ENCODE measurements at regions not wholly inside any gene's neighbourhood (a gene's known extent, or its start where the extent isn't known, plus 50 kb on each side); places are given as distances from the start of the nearest gene placed in this dataset.
A peak's percentile ranks its signal among the peaks of the same experiment; 100 is the strongest.

GRCh38 chr6:133629970-133630369 lies 258.9 kb upstream of the TCF21 start:
- H3K9me3 ChIP-seq (ENCODE audit: control insufficient read depth in 2 of 2, insufficient read depth in 1 of 2, low read depth in 1 of 2, low read length in 1 of 2), result no peaks in the 10 kb centered on the region
- H3K36me3 ChIP-seq (ENCODE audit: control insufficient read depth in 2 of 2, insufficient read depth in 2 of 2, low read length in 1 of 2), result no peaks in the 10 kb centered on the region
- no peak overlapping the region for H3K4me3 ChIP-seq (ENCODE audit: low read depth in 1 of 2, low read length in 2 of 2)
- H3K27ac ChIP-seq (ENCODE audit: low read depth in 2 of 2, low read length in 1 of 2), result no peak overlapping the region
- no peaks in the 10 kb centered on the region for H3K4me1 ChIP-seq (ENCODE audit: control insufficient read depth in 2 of 2, insufficient read depth in 2 of 2, low read length in 1 of 2)
- H3K27me3 ChIP-seq (ENCODE audit: control insufficient read depth in 1 of 2, insufficient read depth in 2 of 2, low read length in 2 of 2), result no peaks in the 10 kb centered on the region

- Histone ChIP-seq H3K4me3 (ENCODE audit: low read depth in 1 of 2, low read length in 2 of 2) (no peak overlapping the region), H3K4me1 (ENCODE audit: control insufficient read depth in 2 of 2, insufficient read depth in 2 of 2, low read length in 1 of 2) (no peaks in the 10 kb centered on the region), H3K27me3 (ENCODE audit: control insufficient read depth in 1 of 2, insufficient read depth in 2 of 2, low read length in 2 of 2) (no peaks in the 10 kb centered on the region), H3K27ac (ENCODE audit: low read depth in 2 of 2, low read length in 1 of 2) (no peak overlapping the region), H3K9me3 (ENCODE audit: control insufficient read depth in 2 of 2, insufficient read depth in 1 of 2, low read depth in 1 of 2, low read length in 1 of 2) (no peaks in the 10 kb centered on the region), H3K36me3 (ENCODE audit: control insufficient read depth in 2 of 2, insufficient read depth in 2 of 2, low read length in 1 of 2) (no peaks in the 10 kb centered on the region)
- WGBS, 2 donors, result 45 to 53% methylated on average over 2 of the region's 2 CpGs
Measured at GRCh38 chr6:133630651-133631050, 258.3 kb upstream of the TCF21 start.

- H3K4me3 ChIP-seq (ENCODE audit: low read depth in 1 of 2, low read length in 2 of 2), result no peak overlapping the region
- H3K36me3 ChIP-seq (ENCODE audit: control insufficient read depth in 2 of 2, insufficient read depth in 2 of 2, low read length in 1 of 2), result no peaks in the 10 kb centered on the region
- H3K4me1 ChIP-seq (ENCODE audit: control insufficient read depth in 2 of 2, insufficient read depth in 2 of 2, low read length in 1 of 2), result no peaks in the 10 kb centered on the region
- 34 to 48% methylated on average over 1 of the region's 1 CpG for WGBS, 2 donors
- H3K9me3 ChIP-seq (ENCODE audit: control insufficient read depth in 2 of 2, insufficient read depth in 1 of 2, low read depth in 1 of 2, low read length in 1 of 2), result no peaks in the 10 kb centered on the region
- no peak overlapping the region for H3K27ac ChIP-seq (ENCODE audit: low read depth in 2 of 2, low read length in 1 of 2)
- no peaks in the 10 kb centered on the region for H3K27me3 ChIP-seq (ENCODE audit: control insufficient read depth in 1 of 2, insufficient read depth in 2 of 2, low read length in 2 of 2)
Measured at GRCh38 chr6:133631421-133631820, 257.5 kb upstream of the TCF21 start.

GRCh38 chr6:133632206-133632605 lies 256.7 kb upstream of the TCF21 start:
- Histone ChIP-seq H3K27me3 (ENCODE audit: control insufficient read depth in 1 of 2, insufficient read depth in 2 of 2, low read length in 2 of 2) (no peaks in the 10 kb centered on the region), H3K4me3 (ENCODE audit: low read depth in 1 of 2, low read length in 2 of 2) (no peak overlapping the region), H3K4me1 (ENCODE audit: control insufficient read depth in 2 of 2, insufficient read depth in 2 of 2, low read length in 1 of 2) (no peaks in the 10 kb centered on the region), H3K36me3 (ENCODE audit: control insufficient read depth in 2 of 2, insufficient read depth in 2 of 2, low read length in 1 of 2) (no peaks in the 10 kb centered on the region), H3K27ac (ENCODE audit: low read depth in 2 of 2, low read length in 1 of 2) (no peak overlapping the region), H3K9me3 (ENCODE audit: control insufficient read depth in 2 of 2, insufficient read depth in 1 of 2, low read depth in 1 of 2, low read length in 1 of 2) (no peaks in the 10 kb centered on the region)
- WGBS, 2 donors, result 59 to 67% methylated on average over 2 of the region's 2 CpGs

- 81 to 84% methylated on average over 2 of the region's 2 CpGs for WGBS, 2 donors
- no peak overlapping the region for H3K4me3 ChIP-seq (ENCODE audit: low read depth in 1 of 2, low read length in 2 of 2)
- no peaks in the 10 kb centered on the region for H3K27me3 ChIP-seq (ENCODE audit: control insufficient read depth in 1 of 2, insufficient read depth in 2 of 2, low read length in 2 of 2)
- no peak overlapping the region for H3K27ac ChIP-seq (ENCODE audit: low read depth in 2 of 2, low read length in 1 of 2)
- no peaks in the 10 kb centered on the region for H3K36me3 ChIP-seq (ENCODE audit: control insufficient read depth in 2 of 2, insufficient read depth in 2 of 2, low read length in 1 of 2)
- no peaks in the 10 kb centered on the region for H3K9me3 ChIP-seq (ENCODE audit: control insufficient read depth in 2 of 2, insufficient read depth in 1 of 2, low read depth in 1 of 2, low read length in 1 of 2)
- no peaks in the 10 kb centered on the region for H3K4me1 ChIP-seq (ENCODE audit: control insufficient read depth in 2 of 2, insufficient read depth in 2 of 2, low read length in 1 of 2)
Measured at GRCh38 chr6:133632906-133633305, 256.0 kb upstream of the TCF21 start.

GRCh38 chr6:133634474-133634873 lies 254.4 kb upstream of the TCF21 start:
- 82 to 86% methylated on average over 3 of the region's 3 CpGs for WGBS, 2 donors
- no peaks in the 10 kb centered on the region for H3K4me1 ChIP-seq (ENCODE audit: control insufficient read depth in 2 of 2, insufficient read depth in 2 of 2, low read length in 1 of 2)
- H3K27ac ChIP-seq (ENCODE audit: low read depth in 2 of 2, low read length in 1 of 2), result no peak overlapping the region
- H3K27me3 ChIP-seq (ENCODE audit: control insufficient read depth in 1 of 2, insufficient read depth in 2 of 2, low read length in 2 of 2), result no peaks in the 10 kb centered on the region
- no peaks in the 10 kb centered on the region for H3K36me3 ChIP-seq (ENCODE audit: control insufficient read depth in 2 of 2, insufficient read depth in 2 of 2, low read length in 1 of 2)
- no peaks in the 10 kb centered on the region for H3K9me3 ChIP-seq (ENCODE audit: control insufficient read depth in 2 of 2, insufficient read depth in 1 of 2, low read depth in 1 of 2, low read length in 1 of 2)
- H3K4me3 ChIP-seq (ENCODE audit: low read depth in 1 of 2, low read length in 2 of 2), result no peak overlapping the region

- H3K4me3 ChIP-seq (ENCODE audit: low read depth in 1 of 2, low read length in 2 of 2), result no peak overlapping the region
- 49 to 54% methylated on average over 2 of the region's 2 CpGs for WGBS, 2 donors
- H3K4me1 ChIP-seq (ENCODE audit: control insufficient read depth in 2 of 2, insufficient read depth in 2 of 2, low read length in 1 of 2), result no peaks in the 10 kb centered on the region
- H3K36me3 ChIP-seq (ENCODE audit: control insufficient read depth in 2 of 2, insufficient read depth in 2 of 2, low read length in 1 of 2), result no peaks in the 10 kb centered on the region
- no peak overlapping the region for H3K27ac ChIP-seq (ENCODE audit: low read depth in 2 of 2, low read length in 1 of 2)
- H3K27me3 ChIP-seq (ENCODE audit: control insufficient read depth in 1 of 2, insufficient read depth in 2 of 2, low read length in 2 of 2), result no peaks in the 10 kb centered on the region
- H3K9me3 ChIP-seq (ENCODE audit: control insufficient read depth in 2 of 2, insufficient read depth in 1 of 2, low read depth in 1 of 2, low read length in 1 of 2), result no peaks in the 10 kb centered on the region
Measured at GRCh38 chr6:133635447-133635846, 253.5 kb upstream of the TCF21 start.

- H3K9me3 ChIP-seq (ENCODE audit: control insufficient read depth in 2 of 2, insufficient read depth in 1 of 2, low read depth in 1 of 2, low read length in 1 of 2), result no peaks in the 10 kb centered on the region
- WGBS, 2 donors, result 64 to 67% methylated on average over 2 of the region's 2 CpGs
- no peaks in the 10 kb centered on the region for H3K27me3 ChIP-seq (ENCODE audit: control insufficient read depth in 1 of 2, insufficient read depth in 2 of 2, low read length in 2 of 2)
- H3K36me3 ChIP-seq (ENCODE audit: control insufficient read depth in 2 of 2, insufficient read depth in 2 of 2, low read length in 1 of 2), result no peaks in the 10 kb centered on the region
- no peak overlapping the region for H3K27ac ChIP-seq (ENCODE audit: low read depth in 2 of 2, low read length in 1 of 2)
- H3K4me1 ChIP-seq (ENCODE audit: control insufficient read depth in 2 of 2, insufficient read depth in 2 of 2, low read length in 1 of 2), result no peaks in the 10 kb centered on the region
- no peak overlapping the region for H3K4me3 ChIP-seq (ENCODE audit: low read depth in 1 of 2, low read length in 2 of 2)
Measured at GRCh38 chr6:133637436-133637835, 251.5 kb upstream of the TCF21 start.

- no peaks in the 10 kb centered on the region for H3K36me3 ChIP-seq (ENCODE audit: control insufficient read depth in 2 of 2, insufficient read depth in 2 of 2, low read length in 1 of 2)
- no peaks in the 10 kb centered on the region for H3K27me3 ChIP-seq (ENCODE audit: control insufficient read depth in 1 of 2, insufficient read depth in 2 of 2, low read length in 2 of 2)
- no peak overlapping the region for H3K4me3 ChIP-seq (ENCODE audit: low read depth in 1 of 2, low read length in 2 of 2)
- H3K27ac ChIP-seq (ENCODE audit: low read depth in 2 of 2, low read length in 1 of 2), result peak overlapping the region; percentile 41 to 56
- 70 to 71% methylated on average over 6 of the region's 6 CpGs for WGBS, 2 donors
- H3K4me1 ChIP-seq (ENCODE audit: control insufficient read depth in 2 of 2, insufficient read depth in 2 of 2, low read length in 1 of 2), result no peaks in the 10 kb centered on the region
- H3K9me3 ChIP-seq (ENCODE audit: control insufficient read depth in 2 of 2, insufficient read depth in 1 of 2, low read depth in 1 of 2, low read length in 1 of 2), result no peaks in the 10 kb centered on the region
Measured at GRCh38 chr6:133637874-133638273, 251.0 kb upstream of the TCF21 start.

- no peaks in the 10 kb centered on the region for H3K4me1 ChIP-seq (ENCODE audit: control insufficient read depth in 2 of 2, insufficient read depth in 2 of 2, low read length in 1 of 2)
- H3K36me3 ChIP-seq (ENCODE audit: control insufficient read depth in 2 of 2, insufficient read depth in 2 of 2, low read length in 1 of 2), result no peaks in the 10 kb centered on the region
- H3K4me3 ChIP-seq (ENCODE audit: low read depth in 1 of 2, low read length in 2 of 2), result no peak overlapping the region
- no peaks in the 10 kb centered on the region for H3K9me3 ChIP-seq (ENCODE audit: control insufficient read depth in 2 of 2, insufficient read depth in 1 of 2, low read depth in 1 of 2, low read length in 1 of 2)
- 93 to 95% methylated on average over 5 of the region's 5 CpGs for WGBS, 2 donors
- no peaks in the 10 kb centered on the region for H3K27me3 ChIP-seq (ENCODE audit: control insufficient read depth in 1 of 2, insufficient read depth in 2 of 2, low read length in 2 of 2)
- no peak overlapping the region for H3K27ac ChIP-seq (ENCODE audit: low read depth in 2 of 2, low read length in 1 of 2)
Measured at GRCh38 chr6:133641104-133641503, 247.8 kb upstream of the TCF21 start.

All from esophagus (tissue), 2 donors.